ENCODE measurements at regions not wholly inside any gene's neighbourhood (a gene's known extent, or its start where the extent isn't known, plus 50 kb on each side); places are given as distances from the start of the nearest gene placed in this dataset.

GRCh38 chr6:3510178-3510577 is 53.3 kb upstream of the SLC22A23 start (continued):
- TF ChIP-seq REST (IDR thresholded peaks at IDR 0.05; ENCODE audit: unreplicated experiment) (no peak), ZNF331 (CRISPR knock-in tag; IDR thresholded peaks at IDR 0.05; ENCODE audit: low read depth) (no peak), POLR2AphosphoS5 (IDR thresholded peaks at IDR 0.05; ENCODE audit: low read depth) (no peak), STAT1 (IDR thresholded peaks at IDR 0.05; ENCODE audit: unreplicated experiment) (no peak), EZH2 (IDR thresholded peaks at IDR 0.05; ENCODE audit: low read depth, unreplicated experiment) (no peak), EZH2phosphoT487 (IDR thresholded peaks at IDR 0.05; ENCODE audit: unreplicated experiment) (no peak), NANOG (IDR thresholded peaks at IDR 0.05; ENCODE audit: borderline replicate concordance) (no peak), ZNF114 (CRISPR knock-in tag; IDR thresholded peaks at IDR 0.05) (no peak)

GRCh38 chr6:3509336-3509735 is 52.5 kb upstream of the SLC22A23 start:
- Histone ChIP-seq H3K79me2 (replicated peaks; ENCODE audit: insufficient read depth) (no peaks in the 10 kb centered on the region), H3K9me2 (ENCODE audit: insufficient read depth) (no peaks in the 10 kb centered on the region), H3K27me3 (ENCODE audit: insufficient read depth) (no peaks in the 10 kb centered on the region), H3K4me3 (no peak overlapping the region), H3F3A (replicated peaks; ENCODE audit: low read depth) (no peaks in the 10 kb centered on the region), H3K36me3 (ENCODE audit: insufficient read depth) (no peaks in the 10 kb centered on the region), H4K20me1 (replicated peaks; ENCODE audit: insufficient read depth) (no peaks in the 10 kb centered on the region), H3K27ac (ENCODE audit: low read depth) (no peak overlapping the region), H3K4me1 (ENCODE audit: insufficient read depth) (peaks cover 13% of the 10 kb centered on the region), H3K4me2 (no peak overlapping the region), H2AFZ (no peak overlapping the region)
- Mint-ChIP-seq H3K27me3 (ENCODE audit: insufficient read depth, low read depth, poor library complexity) (peaks cover 11% of the 10 kb centered on the region), H3K27ac (no peak overlapping the region), H3K4me1 (peaks cover 22% of the 10 kb centered on the region), H3K36me3 (ENCODE audit: low read depth) (no peaks in the 10 kb centered on the region), H3K9me3 (no peaks in the 10 kb centered on the region), H3K4me3 (no peak overlapping the region)
- no peak for TF ChIP-seq REST (IDR thresholded peaks at IDR 0.05; ENCODE audit: unreplicated experiment)
- TF ChIP-seq ZNF331 (CRISPR knock-in tag; IDR thresholded peaks at IDR 0.05; ENCODE audit: low read depth), result no peak
- no peak for TF ChIP-seq ZNF462 (CRISPR knock-in tag; IDR thresholded peaks at IDR 0.05)
- TF ChIP-seq NANOG (IDR thresholded peaks at IDR 0.05; ENCODE audit: borderline replicate concordance), result no peak
- DNase-seq (ENCODE audit: low spot score), result no peak
- no peak for ATAC-seq
